ENCODE measurements at regions not wholly inside any gene's neighbourhood (a gene's known extent, or its start where the extent isn't known, plus 50 kb on each side); places are given as distances from the start of the nearest gene placed in this dataset.
"Not testable (repeated sequence)": the region's sequence is repeated elsewhere in the genome, so short reads cannot be mapped to it uniquely, and the experiment has no call there.

GRCh38 chr14:61611880-61612630 lies 83.3 kb upstream of the HIF1A start:
- Mint-ChIP-seq H3K27ac (ENCODE audit: low read depth, unreplicated experiment) (no peak overlapping the region), H3K36me3 (ENCODE audit: insufficient read depth, unreplicated experiment) (no peaks in the 10 kb centered on the region), H3K9me3 (ENCODE audit: unreplicated experiment) (no peaks in the 10 kb centered on the region), H3K27me3 (ENCODE audit: insufficient read depth, unreplicated experiment) (no peaks in the 10 kb centered on the region), H3K4me1 (ENCODE audit: insufficient read depth, unreplicated experiment) (peaks cover 28% of the 10 kb centered on the region), H3K4me3 (ENCODE audit: unreplicated experiment) (no peak overlapping the region)
- ChIA-PET CTCF (no interaction called here), POLR2A (no interaction called here)
- no peak for DNase-seq (ENCODE audit: unreplicated experiment)
- no TSS peak for BruUV-seq (replicated peaks)
- intact Hi-C loops (cut with micrococcal nuclease): no loop called here
- no peak for TF ChIP-seq CTCF (IDR thresholded peaks at IDR 0.05; ENCODE audit: unreplicated experiment)

- H3K4me3 Mint-ChIP-seq (ENCODE audit: unreplicated experiment); BruUV-seq (replicated peaks); intact Hi-C loops (cut with micrococcal nuclease); POLR2A ChIA-PET; H3K9me3 Mint-ChIP-seq (ENCODE audit: unreplicated experiment); DNase-seq (ENCODE audit: unreplicated experiment); CTCF ChIA-PET; H3K27me3 Mint-ChIP-seq (ENCODE audit: insufficient read depth, unreplicated experiment); H3K36me3 Mint-ChIP-seq (ENCODE audit: insufficient read depth, unreplicated experiment); H3K27ac Mint-ChIP-seq (ENCODE audit: low read depth, unreplicated experiment): not testable (repeated sequence)
- peaks cover 28% of the 10 kb centered on the region for H3K4me1 Mint-ChIP-seq (ENCODE audit: insufficient read depth, unreplicated experiment)
These were observed 82.3 kb upstream of the HIF1A start for GRCh38 chr14:61613006-61613405.

- intact Hi-C loops (cut with micrococcal nuclease): no loop called here
- no peak overlapping the region for H3K27ac Mint-ChIP-seq (ENCODE audit: low read depth, unreplicated experiment)
- POLR2A ChIA-PET: interaction anchor here (0.6 kb wide), 1 partner anchor 21 kb away, joined by 3 read pairs; no protein-coding TSS in a partner anchor
- no peaks in the 10 kb centered on the region for H3K9me3 Mint-ChIP-seq (ENCODE audit: unreplicated experiment)
- no TSS peak for BruUV-seq (replicated peaks)
- H3K36me3 Mint-ChIP-seq (ENCODE audit: insufficient read depth, unreplicated experiment): no peaks in the 10 kb centered on the region
- H3K4me1 Mint-ChIP-seq (ENCODE audit: insufficient read depth, unreplicated experiment): peaks cover 17% of the 10 kb centered on the region
- no peak overlapping the region for H3K4me3 Mint-ChIP-seq (ENCODE audit: unreplicated experiment)
- CTCF ChIA-PET: no interaction called here
- DNase-seq (ENCODE audit: unreplicated experiment): no peak
- no peak for TF ChIP-seq CTCF (IDR thresholded peaks at IDR 0.05; ENCODE audit: unreplicated experiment)
- no peaks in the 10 kb centered on the region for H3K27me3 Mint-ChIP-seq (ENCODE audit: insufficient read depth, unreplicated experiment)
These were observed 80.6 kb upstream of the HIF1A start for GRCh38 chr14:61614693-61615092.

- CTCF ChIA-PET: interaction anchor here (0.7 to 1.1 kb wide), 3 partner anchors 53 to 332 kb away, joined by 3 read pairs; no protein-coding TSS in a partner anchor
- TF ChIP-seq CTCF (IDR thresholded peaks at IDR 0.05; ENCODE audit: unreplicated experiment): no peak
- intact Hi-C loops (cut with micrococcal nuclease): no loop called here
- DNase-seq (ENCODE audit: unreplicated experiment): no peak
- no peak overlapping the region for H3K27ac Mint-ChIP-seq (ENCODE audit: low read depth, unreplicated experiment)
- no peaks in the 10 kb centered on the region for H3K27me3 Mint-ChIP-seq (ENCODE audit: insufficient read depth, unreplicated experiment)
- POLR2A ChIA-PET: interaction anchor here (0.6 to 1.4 kb wide), 4 partner anchors 42 to 82 kb away, joined by 3 to 5 read pairs (median 4); partner anchors contain the start of gene HIF1A
- no peak overlapping the region for H3K4me3 Mint-ChIP-seq (ENCODE audit: unreplicated experiment)
- no peaks in the 10 kb centered on the region for H3K9me3 Mint-ChIP-seq (ENCODE audit: unreplicated experiment)
- H3K36me3 Mint-ChIP-seq (ENCODE audit: insufficient read depth, unreplicated experiment): no peaks in the 10 kb centered on the region
- BruUV-seq (replicated peaks): no TSS peak
- H3K4me1 Mint-ChIP-seq (ENCODE audit: insufficient read depth, unreplicated experiment): peaks cover 23% of the 10 kb centered on the region
These were observed 79.4 kb upstream of the HIF1A start for GRCh38 chr14:61615743-61616523.

Measured in MCF 10A (cell line).